Left lung (tissue), 4 donors: ENCODE measurements at regions not wholly inside any gene's neighbourhood (a gene's known extent, or its start where the extent isn't known, plus 50 kb on each side); places are given as distances from the start of the nearest gene placed in this dataset.

Experiments used
- ATAC-seq: fragments of 200-7000 bp; cut with Tn5 transposase; one replicate; pipeline ENCODE4 v1.9.1; 2020; ENCODE audit warnings: moderate library complexity
- DNase-seq, 4 donors: peaks; one replicate each; pipeline ENCODE4 v3.0.0-alpha.2; 2013 to 2020
- H3K27ac ChIP-seq, 2 donors: fragments of 200-600 bp; sonication (generic) in 1 of 2; one replicate each; pipeline versions ENCODE4 v1.5.0 to v1.8.0; 2020 to 2021
- H3K27me3 ChIP-seq, 2 donors: fragments of 200-600 bp; sonication (generic) in 1 of 2; one replicate each; pipeline versions ENCODE4 v1.5.0 to v1.8.0; 2020 to 2021
- H3K36me3 ChIP-seq, 2 donors: fragments of 200-600 bp; sonication (generic) in 1 of 2; one replicate each; pipeline versions ENCODE4 v1.5.0 to v1.8.0; 2020 to 2021
- H3K4me1 ChIP-seq, 2 donors: fragments of 200-600 bp; one replicate each; pipeline ENCODE4 v1.8.0; 2021
- H3K4me3 ChIP-seq, 2 donors: fragments of 200-600 bp; sonication (generic) in 1 of 2; one replicate each; pipeline versions ENCODE4 v1.5.0 to v1.8.0; 2020 to 2021; ENCODE audit warnings: mild to moderate bottlenecking in 1 of 2
- H3K9me3 ChIP-seq, 2 donors: fragments of 200-600 bp; sonication (generic) in 1 of 2; one replicate each; pipeline versions ENCODE4 v1.5.0 to v1.8.0; 2020 to 2021
- intact Hi-C, 2 donors: fragments of 100-400 bp; cut with DNase I; formaldehyde crosslinking; loops; one replicate each; pipeline versions ENCODE4 v1.11.2 to v1.14.2; 2022
- TF ChIP-seq, protein P1 (sequence below), 2 donors: fragments of 200-600 bp; sonication (generic) in 1 of 2; IDR thresholded peaks; one replicate each; pipeline versions ENCODE4 v1.5.0 to v1.8.0; 2021; ENCODE audit warnings: antibody characterized with exemption in 2 of 2
- donor health status: DM: no; HTN: yes; CAD: no.
- donor health status: DM: no; HTN: no; CAD: no.

GRCh38 chr5:20157089-20157488 lies 169.1 kb upstream of the CDH18 start:
- H3K27me3 ChIP-seq = no peaks in the 10 kb centered on the region
- intact Hi-C loops = no loop called here
- no peak overlapping the region for H3K4me3 ChIP-seq
- peaks cover 0 to 13% of the 10 kb centered on the region in 2 donors for H3K9me3 ChIP-seq
- no peak overlapping the region for H3K27ac ChIP-seq
- no peak for ATAC-seq
- TF ChIP-seq, protein P1, sequence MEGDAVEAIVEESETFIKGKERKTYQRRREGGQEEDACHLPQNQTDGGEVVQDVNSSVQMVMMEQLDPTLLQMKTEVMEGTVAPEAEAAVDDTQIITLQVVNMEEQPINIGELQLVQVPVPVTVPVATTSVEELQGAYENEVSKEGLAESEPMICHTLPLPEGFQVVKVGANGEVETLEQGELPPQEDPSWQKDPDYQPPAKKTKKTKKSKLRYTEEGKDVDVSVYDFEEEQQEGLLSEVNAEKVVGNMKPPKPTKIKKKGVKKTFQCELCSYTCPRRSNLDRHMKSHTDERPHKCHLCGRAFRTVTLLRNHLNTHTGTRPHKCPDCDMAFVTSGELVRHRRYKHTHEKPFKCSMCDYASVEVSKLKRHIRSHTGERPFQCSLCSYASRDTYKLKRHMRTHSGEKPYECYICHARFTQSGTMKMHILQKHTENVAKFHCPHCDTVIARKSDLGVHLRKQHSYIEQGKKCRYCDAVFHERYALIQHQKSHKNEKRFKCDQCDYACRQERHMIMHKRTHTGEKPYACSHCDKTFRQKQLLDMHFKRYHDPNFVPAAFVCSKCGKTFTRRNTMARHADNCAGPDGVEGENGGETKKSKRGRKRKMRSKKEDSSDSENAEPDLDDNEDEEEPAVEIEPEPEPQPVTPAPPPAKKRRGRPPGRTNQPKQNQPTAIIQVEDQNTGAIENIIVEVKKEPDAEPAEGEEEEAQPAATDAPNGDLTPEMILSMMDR (IDR thresholded peaks at IDR 0.05) = no peak
- H3K4me1 ChIP-seq = no peaks in the 10 kb centered on the region
- no peaks in the 10 kb centered on the region for H3K36me3 ChIP-seq
- no peak for DNase-seq

GRCh38 chr5:20145240-20145639 lies 157.2 kb upstream of the CDH18 start:
- H3K4me3 ChIP-seq = no peak overlapping the region
- ATAC-seq (no peak), DNase-seq (no peak)
- no peaks in the 10 kb centered on the region for H3K36me3 ChIP-seq
- intact Hi-C loops = no loop called here
- H3K27ac ChIP-seq = no peak overlapping the region
- no peaks in the 10 kb centered on the region for H3K4me1 ChIP-seq
- TF ChIP-seq, protein P1 (IDR thresholded peaks at IDR 0.05) = no peak
- peaks cover 0 to 10% of the 10 kb centered on the region in 2 donors for H3K9me3 ChIP-seq
- no peaks in the 10 kb centered on the region for H3K27me3 ChIP-seq

GRCh38 chr5:20129501-20129900 lies 141.5 kb upstream of the CDH18 start:
- H3K9me3 ChIP-seq = peaks cover 0 to 2% of the 10 kb centered on the region in 2 donors
- intact Hi-C loops = no loop called here
- H3K36me3 ChIP-seq = no peaks in the 10 kb centered on the region
- no peak overlapping the region for H3K27ac ChIP-seq
- no peaks in the 10 kb centered on the region for H3K27me3 ChIP-seq
- H3K4me3 ChIP-seq = no peak overlapping the region
- ATAC-seq (no peak), DNase-seq (no peak)
- no peaks in the 10 kb centered on the region for H3K4me1 ChIP-seq
- TF ChIP-seq, protein P1 (IDR thresholded peaks at IDR 0.05) = no peak

GRCh38 chr5:20128343-20128742 lies 140.3 kb upstream of the CDH18 start:
- ATAC-seq = no peak
- DNase-seq = no peak
- Histone ChIP-seq H3K4me3 (no peak overlapping the region), H3K4me1 (no peaks in the 10 kb centered on the region), H3K27me3 (no peaks in the 10 kb centered on the region), H3K9me3 (no peaks in the 10 kb centered on the region), H3K27ac (no peak overlapping the region), H3K36me3 (no peaks in the 10 kb centered on the region)
- intact Hi-C loops = no loop called here
- TF ChIP-seq, protein P1 (IDR thresholded peaks at IDR 0.05) = no peak

DNA sequence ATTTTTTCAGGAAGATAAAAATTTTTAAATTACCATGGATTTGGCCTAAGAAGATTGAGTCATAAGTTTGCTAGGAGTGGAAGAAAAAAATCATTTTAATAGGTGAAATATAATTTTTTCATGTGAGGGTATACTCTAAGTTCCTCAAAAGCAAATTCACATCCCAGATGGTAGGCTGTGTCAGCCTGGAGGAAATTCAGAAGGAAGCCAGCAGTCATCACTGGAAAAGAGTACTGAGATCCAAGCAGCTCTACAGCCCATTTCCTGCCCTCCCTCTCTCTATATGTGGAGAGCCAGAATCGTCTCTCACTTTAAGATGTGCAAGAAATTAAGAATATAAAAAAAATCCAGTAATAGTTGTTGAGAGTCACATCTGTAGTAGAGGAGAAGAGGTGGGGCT lies 126.5 kb upstream of the CDH18 start:
- H3K36me3 ChIP-seq = no peaks in the 10 kb centered on the region
- H3K27me3 ChIP-seq = no peaks in the 10 kb centered on the region
- TF ChIP-seq, protein P1 (IDR thresholded peaks at IDR 0.05) = no peak
- no peak overlapping the region for H3K27ac ChIP-seq
- H3K4me3 ChIP-seq = no peak overlapping the region
- ATAC-seq = no peak
- no peak for DNase-seq
- intact Hi-C loops = no loop called here
- H3K4me1 ChIP-seq = no peaks in the 10 kb centered on the region
- H3K9me3 ChIP-seq = no peaks in the 10 kb centered on the region
